ENCODE measurements at regions not wholly inside any gene's neighbourhood (a gene's known extent, or its start where the extent isn't known, plus 50 kb on each side); places are given as distances from the start of the nearest gene placed in this dataset.

- ChIA-PET POLR2A (no interaction called here), CTCF (no interaction called here)
Measured at GRCh38 chr17:55639096-55639495, 83.6 kb downstream of the TMEM100 start.

- POLR2A ChIA-PET, result no interaction called here
- CTCF ChIA-PET, result no interaction called here
Measured at GRCh38 chr17:55635253-55635914, 87.3 kb downstream of the TMEM100 start.

DNA sequence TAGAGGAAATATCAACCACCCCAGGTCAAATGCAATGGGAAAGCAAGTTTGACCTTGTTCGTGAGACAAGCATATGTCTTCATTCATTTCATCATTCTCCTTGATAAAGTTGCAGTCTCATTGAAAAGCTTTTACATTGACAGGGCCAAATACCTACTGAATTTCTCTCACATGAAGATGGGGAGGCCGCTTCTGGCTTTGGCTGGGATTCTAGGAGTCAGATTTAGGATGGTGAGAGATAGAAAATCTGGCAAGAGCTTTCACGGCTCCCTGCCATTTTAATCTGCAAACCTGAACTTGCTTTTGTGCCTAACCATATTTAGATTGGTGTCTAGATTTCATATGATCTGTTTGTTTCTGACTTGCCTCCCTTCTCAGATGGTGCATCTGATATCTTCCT lies 88.0 kb downstream of the TMEM100 start:
- POLR2A ChIA-PET, result no interaction called here
- CTCF ChIA-PET, result no interaction called here

GRCh38 chr17:55632893-55633292 lies 89.8 kb downstream of the TMEM100 start:
- POLR2A ChIA-PET, result no interaction called here
- CTCF ChIA-PET, result no interaction called here

DNA sequence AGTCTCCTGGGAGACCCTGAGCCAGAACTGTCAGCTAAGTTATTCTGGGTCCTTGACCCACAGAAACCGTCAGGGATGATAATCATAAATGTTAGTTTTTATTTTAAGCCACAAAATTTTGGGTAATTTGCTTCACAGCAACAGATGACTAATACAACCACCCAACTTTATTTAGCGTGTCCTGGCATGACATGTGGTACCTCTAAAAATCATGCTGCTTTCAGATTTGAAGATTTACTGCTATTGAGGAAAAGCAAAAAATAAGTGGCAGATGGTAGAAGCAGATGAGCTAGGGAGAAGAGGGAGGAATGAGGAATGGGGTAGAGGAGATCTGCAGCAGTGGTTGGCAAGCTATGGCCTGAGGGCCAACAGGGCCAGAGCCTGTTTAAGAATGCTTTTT lies 90.4 kb downstream of the TMEM100 start:
- ChIA-PET POLR2A (no interaction called here), CTCF (no interaction called here)

DNA sequence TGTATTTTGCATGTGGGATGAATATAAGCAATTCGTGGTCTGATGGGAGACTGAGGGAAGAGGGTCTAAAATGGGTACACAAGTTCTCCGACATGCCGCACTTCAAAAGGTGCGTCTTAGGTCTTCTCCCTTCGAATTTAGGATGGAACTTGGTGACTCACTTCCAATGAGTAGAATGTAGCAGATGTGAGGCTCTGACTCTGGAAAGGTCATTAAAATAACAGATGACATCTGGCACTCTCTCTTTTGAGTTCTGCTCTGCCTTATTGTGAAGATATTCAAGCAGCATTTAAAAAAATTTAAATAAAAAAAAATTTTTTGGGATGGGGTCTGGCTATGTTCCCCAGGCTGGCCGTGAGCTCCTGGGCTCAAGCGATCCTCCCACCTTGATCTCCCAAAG lies 92.7 kb downstream of the TMEM100 start:
- CTCF ChIA-PET, result no interaction called here

DNA sequence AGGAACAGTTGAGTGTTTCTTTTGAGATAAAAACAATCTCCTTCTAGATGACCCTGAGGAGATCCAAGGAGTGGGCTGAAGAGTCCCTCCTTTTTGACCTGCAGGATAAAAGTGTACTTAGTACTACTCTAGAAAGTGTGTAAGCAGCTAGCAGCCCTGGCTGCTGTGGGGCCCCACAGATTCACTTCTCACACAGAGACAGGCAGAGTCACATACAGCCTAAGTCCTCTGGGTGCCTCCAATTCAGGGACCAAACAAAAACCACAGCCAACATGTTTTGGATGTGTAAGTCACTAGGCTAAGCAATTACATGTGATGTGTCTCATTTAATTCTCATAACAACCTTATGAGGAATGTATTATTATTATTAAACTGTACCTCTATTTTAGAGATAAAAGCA lies 97.1 kb downstream of the TMEM100 start:
- ChIA-PET POLR2A (no interaction called here), CTCF (no interaction called here)

More for the DNA sequence above, 92.7 kb downstream of the TMEM100 start:
- POLR2A ChIA-PET, result no interaction called here

DNA sequence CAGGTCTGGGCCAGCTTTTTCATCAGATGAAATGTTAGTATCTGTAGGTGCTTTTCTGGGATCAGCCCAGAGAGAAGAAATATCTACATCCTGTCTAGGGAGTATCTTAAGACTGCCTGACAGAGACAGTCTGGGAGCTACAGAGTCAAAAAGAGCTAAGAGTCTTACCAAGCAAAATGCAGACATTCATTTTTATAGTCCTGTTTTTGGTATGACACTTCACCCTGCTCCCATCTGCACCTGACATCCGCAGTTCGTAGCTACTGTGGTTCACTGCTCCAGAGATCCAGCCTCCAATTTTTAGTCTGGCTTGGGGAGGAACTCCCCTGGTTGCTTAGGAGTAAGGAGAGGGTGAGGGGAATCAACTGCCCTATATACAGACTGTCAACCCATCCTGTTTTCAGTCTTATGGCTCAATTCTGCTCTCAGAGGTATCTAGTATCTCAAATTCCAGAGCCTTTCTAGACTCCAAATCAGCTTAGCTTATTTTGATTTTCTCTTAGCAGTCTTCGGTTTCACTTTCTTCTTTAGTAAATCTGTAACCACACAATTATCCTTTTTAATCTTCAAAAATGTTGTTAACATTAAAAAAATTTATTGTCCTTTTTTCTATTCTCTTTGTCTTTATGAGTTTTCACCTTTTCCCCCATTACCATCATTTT lies 97.8 kb downstream of the TMEM100 start:
- POLR2A ChIA-PET, result no interaction called here
- CTCF ChIA-PET, result no interaction called here

DNA sequence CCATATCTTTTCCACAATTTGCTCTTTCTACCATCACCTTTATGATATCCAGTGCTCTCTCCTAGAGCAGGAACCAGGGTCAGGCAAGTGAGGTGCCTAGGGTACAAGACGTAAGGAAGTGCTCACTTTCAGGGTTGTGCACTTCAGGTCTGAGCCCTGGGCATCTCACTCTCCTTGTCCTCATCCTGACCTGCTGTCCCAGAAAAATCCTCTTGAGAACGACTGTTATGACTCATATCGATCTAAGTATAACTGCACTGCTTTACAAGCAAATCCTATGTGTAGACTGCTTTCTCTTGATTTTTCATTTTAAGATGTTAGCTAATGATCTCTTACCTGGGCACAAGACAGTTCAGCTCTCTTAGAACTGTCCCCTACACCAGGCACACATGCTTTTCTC lies 100.1 kb downstream of the TMEM100 start:
- ChIA-PET CTCF (no interaction called here), POLR2A (no interaction called here)

DNA sequence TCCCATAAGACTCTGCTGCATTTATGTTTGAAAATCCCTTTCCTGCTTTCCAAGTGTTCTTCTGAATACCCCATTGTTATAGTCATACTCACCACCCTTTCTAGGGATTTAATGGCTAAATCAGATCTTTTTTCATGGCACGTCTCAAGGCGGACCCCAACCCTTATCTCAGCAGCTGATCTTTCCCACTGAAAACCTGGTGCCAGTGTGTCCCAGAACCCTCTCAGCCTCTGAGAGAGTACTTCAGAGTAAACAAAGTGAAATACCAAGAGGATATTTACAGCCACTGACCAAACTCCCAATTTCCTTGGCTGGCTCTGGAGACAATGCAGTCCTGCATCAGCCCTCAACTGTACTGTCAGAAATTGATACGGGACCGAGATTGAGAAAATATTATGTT lies 101.7 kb downstream of the TMEM100 start:
- ChIA-PET CTCF (no interaction called here), POLR2A (no interaction called here)

DNA sequence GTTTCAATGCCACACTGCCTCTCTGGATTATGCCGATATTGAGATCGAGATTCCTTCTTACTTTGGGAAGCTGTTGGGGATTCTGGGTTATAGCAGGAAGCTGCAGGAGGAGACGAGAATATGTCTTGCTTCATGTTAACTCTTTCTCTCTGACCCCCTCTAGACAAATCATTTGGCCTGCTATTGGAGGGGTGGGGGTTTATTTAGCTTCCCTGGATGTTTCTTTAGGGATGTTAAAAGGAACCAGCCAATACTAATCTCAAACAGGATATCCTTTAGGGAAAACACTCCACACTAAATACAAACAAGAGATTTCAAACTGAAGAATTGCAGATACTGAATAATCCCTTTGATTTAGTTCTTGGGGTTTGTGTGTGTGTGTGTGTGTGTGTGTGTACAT lies 102.6 kb downstream of the TMEM100 start:
- ChIA-PET CTCF (no interaction called here), POLR2A (no interaction called here)

GRCh38 chr17:55617441-55617840 lies 105.2 kb downstream of the TMEM100 start:
- CTCF ChIA-PET, result no interaction called here
- POLR2A ChIA-PET, result no interaction called here

DNA sequence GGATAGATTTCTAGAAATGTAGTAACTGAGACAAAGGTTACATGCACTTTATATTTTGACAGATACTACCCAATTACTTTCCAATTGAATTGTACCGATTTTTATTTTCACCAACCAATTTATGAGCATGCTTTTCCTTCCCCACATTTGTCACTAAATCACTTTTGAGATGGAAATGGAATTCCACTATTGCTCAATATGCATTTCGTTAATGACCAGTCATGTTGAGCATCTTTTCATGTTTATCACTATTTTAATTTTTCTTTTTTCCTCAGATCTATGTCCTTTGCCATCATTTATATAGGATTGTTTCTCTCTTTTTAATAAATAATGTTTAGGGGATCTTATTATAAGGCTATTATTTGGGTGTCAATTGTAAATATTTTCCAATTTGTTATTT lies 102.8 kb upstream of the SMIM36 start:
- ChIA-PET POLR2A (no interaction called here), CTCF (no interaction called here)

- POLR2A ChIA-PET, result no interaction called here
- CTCF ChIA-PET, result no interaction called here
Measured at GRCh38 chr17:55612691-55613141, 101.5 kb upstream of the SMIM36 start.

- POLR2A ChIA-PET, result no interaction called here
- CTCF ChIA-PET, result no interaction called here
Measured at GRCh38 chr17:55607731-55608341, 96.6 kb upstream of the SMIM36 start.

GRCh38 chr17:55606488-55606815 lies 95.2 kb upstream of the SMIM36 start:
- ChIA-PET CTCF (no interaction called here), POLR2A (no interaction called here)

GRCh38 chr17:55605705-55606487 lies 94.6 kb upstream of the SMIM36 start:
- CTCF ChIA-PET, result interaction anchor here (1.4 kb wide), 1 partner anchor 80 kb away, joined by 4 read pairs; no protein-coding TSS in a partner anchor
- POLR2A ChIA-PET, result no interaction called here

DNA sequence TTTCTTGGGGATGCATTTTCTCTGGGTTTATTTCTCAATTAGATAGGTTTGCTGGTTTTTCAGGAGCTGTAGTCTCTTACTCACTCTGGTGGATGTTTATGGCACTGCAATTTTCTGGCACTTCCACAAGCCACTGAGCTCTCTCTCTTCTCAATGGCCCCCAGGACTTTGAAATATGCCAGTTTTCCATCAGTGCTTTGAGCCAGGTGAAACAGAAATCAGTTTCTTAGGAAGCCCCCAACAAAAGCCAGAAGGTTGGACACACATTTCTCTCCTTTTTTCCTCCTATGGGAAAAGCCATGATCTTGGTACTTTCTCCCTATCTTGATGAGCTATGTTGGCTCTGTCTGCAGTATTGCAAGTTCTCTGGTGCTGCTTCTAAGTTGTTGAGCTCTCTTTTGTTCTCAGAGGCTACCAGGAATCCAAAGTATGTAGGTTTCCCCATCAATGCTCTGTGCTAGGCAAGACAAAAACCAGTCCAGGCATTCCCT lies 90.7 kb upstream of the SMIM36 start:
- ChIA-PET CTCF (interaction anchor here (1.1 to 2.4 kb wide), 5 partner anchors 56 to 78 kb away, joined by 3 to 18 read pairs (median 3); no protein-coding TSS in a partner anchor), POLR2A (no interaction called here)

GRCh38 chr17:55598495-55598894 lies 87.2 kb upstream of the SMIM36 start:
- ChIA-PET CTCF (no interaction called here), POLR2A (no interaction called here)

DNA sequence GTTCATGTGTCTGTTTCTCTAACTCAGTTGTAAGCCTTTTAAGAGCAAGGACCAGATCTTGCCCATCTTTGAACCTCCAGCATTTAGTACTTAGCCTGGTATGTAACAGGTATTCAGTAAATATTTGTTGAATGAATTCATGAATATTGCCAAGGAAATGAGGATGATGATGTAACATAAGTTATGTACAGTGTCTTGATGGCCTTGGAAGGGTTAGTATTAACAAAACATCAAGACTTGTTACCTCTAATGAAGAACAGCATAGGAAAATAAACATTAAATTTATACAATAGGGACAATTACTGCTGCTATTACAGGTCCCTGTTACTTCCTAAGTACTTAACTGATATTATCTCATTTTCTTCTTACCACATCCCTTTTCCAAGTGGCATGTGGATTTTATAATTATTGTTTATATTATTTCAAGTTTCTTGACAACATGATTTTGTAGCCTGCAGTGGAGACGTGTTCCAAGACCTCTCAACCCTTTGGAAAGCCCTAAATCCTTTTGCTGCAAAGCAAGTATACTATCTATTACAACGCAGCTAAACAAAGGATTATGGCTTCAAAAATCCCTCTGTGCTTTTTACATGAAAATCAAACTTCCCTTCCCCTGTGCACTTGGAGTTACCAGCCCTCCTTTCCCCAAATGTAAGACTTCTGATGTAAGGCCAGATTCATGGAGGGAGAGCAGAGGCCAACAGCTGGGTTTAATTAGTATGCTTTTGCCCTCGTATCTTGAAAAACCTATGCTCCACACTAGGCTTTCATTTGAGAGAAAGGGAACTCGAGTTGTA lies 77.4 kb upstream of the SMIM36 start:
- POLR2A ChIA-PET, result no interaction called here
- CTCF ChIA-PET, result no interaction called here
